Stomach (tissue), 8 donors: ENCODE measurements at regions not wholly inside any gene's neighbourhood (a gene's known extent, or its start where the extent isn't known, plus 50 kb on each side); places are given as distances from the start of the nearest gene placed in this dataset.

Experiments
- DNase-seq, 2 donors: peaks; one replicate each; pipeline versions ENCODE4 v3.0.0 to v3.0.0-alpha.2; 2013 to 2019
- H3K27ac ChIP-seq, 5 donors: fragments of 200-600 bp in 4 of 5; sonication (generic) in 4 of 5; one replicate each; pipeline ENCODE4 v1.5.1; 2013 to 2019; ENCODE audit warnings: mild to moderate bottlenecking in 1 of 5, moderate library complexity in 1 of 5
- H3K27me3 ChIP-seq, 3 donors: fragments of 200-600 bp; sonication (generic); one replicate each; pipeline ENCODE4 v1.5.1; 2017 to 2019; ENCODE audit warnings: mixed run types in 1 of 3
- H3K36me3 ChIP-seq, 4 donors: fragments of 200-600 bp; sonication (generic); 1 replicate in 3 of 4; 2 replicates in 1 of 4; pipeline ENCODE4 v1.5.1; 2016 to 2019
- H3K4me1 ChIP-seq, 4 donors: fragments of 200-600 bp; sonication (generic); one replicate each; pipeline ENCODE4 v1.5.1; 2016 to 2019
- H3K4me3 ChIP-seq, 4 donors: fragments of 200-600 bp; sonication (generic) in 3 of 4; one replicate each; pipeline ENCODE4 v1.5.1; 2016 to 2019; ENCODE audit warnings: mild to moderate bottlenecking in 1 of 4
- H3K9me3 ChIP-seq, 4 donors: fragments of 200-600 bp; sonication (generic); one replicate each; pipeline ENCODE4 v1.5.1; 2016 to 2019
- EP300 ChIP-seq: sonication (generic); formaldehyde crosslinking; IDR thresholded peaks from one replicate; pipeline ENCODE4 v1.6.1; 2017; ENCODE audit warnings: antibody characterized with exemption
- POLR2A ChIP-seq, 4 donors: fragments of 450-650 bp; IDR thresholded peaks; one replicate each; pipeline ENCODE4 v1.6.1; 2016; ENCODE audit warnings: antibody characterized with exemption in 4 of 4, control low read depth in 2 of 4, mild to moderate bottlenecking in 1 of 4, moderate library complexity in 1 of 4
- POLR2AphosphoS5 ChIP-seq, 3 donors: sonication (generic); formaldehyde crosslinking; IDR thresholded peaks; one replicate each; pipeline ENCODE4 v1.6.1; 2016; ENCODE audit warnings: antibody characterized with exemption in 3 of 3
- WGBS, 5 donors: extraction: QIAGEN DNeasy Blood & Tissue Kit in 3 of 5; methylation state at CpG; one replicate each; pipeline versions ENCODE4 v1.1.5 to v1.1.7; 2013 to 2018; 5-methylcytosine and 5-hydroxymethylcytosine counted together
- intact Hi-C: fragments of 100-400 bp; cut with DNase I; formaldehyde crosslinking; loops from one replicate; pipeline ENCODE4 v1.15.1; 2023; ENCODE audit warnings: low total_unique reads
- TF ChIP-seq, protein P1 (sequence below), 7 experiments: fragments of 450-650 bp in 4 of 7; fragments of 200-600 bp in 3 of 7; sonication (generic) in 3 of 7; IDR thresholded peaks; one replicate each; pipeline ENCODE4 v1.5.1; 2016 to 2019; ENCODE audit warnings: antibody characterized with exemption in 7 of 7, control low read depth in 2 of 7, mild to moderate bottlenecking in 1 of 7
- donor health status: healthy with polysubstance abuse.
- donor health status: Bipolar disorder and iron deficiency.
- donor health status: healthy.

GRCh38 chr12:107594995-107595394 is 90.6 kb upstream of the PWP1 start:
- Histone ChIP-seq H3K27me3 (no peaks in the 10 kb centered on the region), H3K4me1 (no peaks in the 10 kb centered on the region), H3K27ac (no peak overlapping the region), H3K4me3 (no peak overlapping the region), H3K9me3 (peaks cover 0 to 18% (median 11%) of the 10 kb centered on the region in 4 donors), H3K36me3 (no peaks in the 10 kb centered on the region)
- TF ChIP-seq POLR2A (IDR thresholded peaks at IDR 0.05) (no peak), POLR2AphosphoS5 (IDR thresholded peaks at IDR 0.05) (no peak), EP300 (no peak)
- TF ChIP-seq, protein P1, sequence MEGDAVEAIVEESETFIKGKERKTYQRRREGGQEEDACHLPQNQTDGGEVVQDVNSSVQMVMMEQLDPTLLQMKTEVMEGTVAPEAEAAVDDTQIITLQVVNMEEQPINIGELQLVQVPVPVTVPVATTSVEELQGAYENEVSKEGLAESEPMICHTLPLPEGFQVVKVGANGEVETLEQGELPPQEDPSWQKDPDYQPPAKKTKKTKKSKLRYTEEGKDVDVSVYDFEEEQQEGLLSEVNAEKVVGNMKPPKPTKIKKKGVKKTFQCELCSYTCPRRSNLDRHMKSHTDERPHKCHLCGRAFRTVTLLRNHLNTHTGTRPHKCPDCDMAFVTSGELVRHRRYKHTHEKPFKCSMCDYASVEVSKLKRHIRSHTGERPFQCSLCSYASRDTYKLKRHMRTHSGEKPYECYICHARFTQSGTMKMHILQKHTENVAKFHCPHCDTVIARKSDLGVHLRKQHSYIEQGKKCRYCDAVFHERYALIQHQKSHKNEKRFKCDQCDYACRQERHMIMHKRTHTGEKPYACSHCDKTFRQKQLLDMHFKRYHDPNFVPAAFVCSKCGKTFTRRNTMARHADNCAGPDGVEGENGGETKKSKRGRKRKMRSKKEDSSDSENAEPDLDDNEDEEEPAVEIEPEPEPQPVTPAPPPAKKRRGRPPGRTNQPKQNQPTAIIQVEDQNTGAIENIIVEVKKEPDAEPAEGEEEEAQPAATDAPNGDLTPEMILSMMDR (IDR thresholded peaks at IDR 0.05): no peak
- WGBS, 5 donors: 84 to 90% (median 88%) methylated on average over 3 of the region's 3 CpGs
- DNase-seq: no peak
- intact Hi-C loops: no loop called here

GRCh38 chr12:107597695-107598410 is 87.7 kb upstream of the PWP1 start:
- Histone ChIP-seq H3K27ac (no peak overlapping the region), H3K4me3 (no peak overlapping the region), H3K27me3 (no peaks in the 10 kb centered on the region), H3K4me1 (no peaks in the 10 kb centered on the region), H3K36me3 (no peaks in the 10 kb centered on the region), H3K9me3 (peaks cover 0 to 18% (median 11%) of the 10 kb centered on the region in 4 donors)
- TF ChIP-seq, protein P1 (IDR thresholded peaks at IDR 0.05): no peak
- TF ChIP-seq POLR2A (IDR thresholded peaks at IDR 0.05) (no peak), EP300 (no peak), POLR2AphosphoS5 (IDR thresholded peaks at IDR 0.05) (no peak)
- no peak for DNase-seq
- 61 to 88% (median 83%) methylated on average over 2 of the region's 2 CpGs for WGBS, 5 donors
- intact Hi-C loops: no loop called here

DNA sequence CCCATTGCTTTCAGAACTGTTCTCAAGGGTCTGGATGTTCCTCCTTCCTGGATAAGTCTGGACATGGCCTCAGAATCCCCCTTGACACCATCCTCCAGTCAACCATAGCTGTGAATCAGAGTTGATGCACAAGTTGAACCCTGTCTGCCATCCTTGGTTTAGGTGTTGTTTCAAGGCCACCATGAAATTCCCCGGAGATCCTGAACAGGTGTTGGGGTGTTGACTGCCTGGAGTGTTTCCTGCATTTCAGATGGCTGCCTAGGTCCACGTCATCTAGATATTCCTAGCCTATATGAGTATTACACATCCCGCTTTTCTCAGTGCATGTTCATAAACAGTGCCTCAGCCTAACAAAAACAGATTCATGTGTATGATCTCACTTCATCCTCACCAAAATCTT is 86.7 kb upstream of the PWP1 start:
- Histone ChIP-seq H3K27me3 (no peaks in the 10 kb centered on the region), H3K4me1 (no peaks in the 10 kb centered on the region), H3K9me3 (peaks cover 0 to 7% (median 2%) of the 10 kb centered on the region in 4 donors), H3K27ac (no peak overlapping the region), H3K4me3 (no peak overlapping the region), H3K36me3 (no peaks in the 10 kb centered on the region)
- no peak for TF ChIP-seq POLR2AphosphoS5 (IDR thresholded peaks at IDR 0.05)
- TF ChIP-seq EP300: no peak
- no peak for TF ChIP-seq POLR2A (IDR thresholded peaks at IDR 0.05)
- TF ChIP-seq, protein P1 (IDR thresholded peaks at IDR 0.05): no peak
- whole genome bisulfite sequencing, 5 donors: 84 to 95% (median 87%) methylated on average over 3 of the region's 3 CpGs
- intact Hi-C loops: no loop called here
- DNase-seq: no peak

GRCh38 chr12:107600581-107601144 is 84.9 kb upstream of the PWP1 start:
- no peaks in the 10 kb centered on the region for H3K27me3 ChIP-seq
- H3K4me3 ChIP-seq: no peak overlapping the region
- no peaks in the 10 kb centered on the region for H3K9me3 ChIP-seq
- 65 to 73% (median 71%) methylated on average over 4 of the region's 4 CpGs for WGBS, 5 donors
- no peaks in the 10 kb centered on the region for H3K36me3 ChIP-seq
- no peaks in the 10 kb centered on the region for H3K4me1 ChIP-seq
- H3K27ac ChIP-seq: no peak overlapping the region
- TF ChIP-seq, protein P1 (IDR thresholded peaks at IDR 0.05): no peak
- TF ChIP-seq EP300: no peak
- no peak for TF ChIP-seq POLR2AphosphoS5 (IDR thresholded peaks at IDR 0.05)
- no peak for TF ChIP-seq POLR2A (IDR thresholded peaks at IDR 0.05)
- intact Hi-C loops: no loop called here
- no peak for DNase-seq
